Left lung (tissue), 4 donors: ENCODE measurements at regions not wholly inside any gene's neighbourhood (a gene's known extent, or its start where the extent isn't known, plus 50 kb on each side); places are given as distances from the start of the nearest gene placed in this dataset.
"Not testable (repeated sequence)": the region's sequence is repeated elsewhere in the genome, so short reads cannot be mapped to it uniquely, and the experiment has no call there.

Experiments used
- ATAC-seq: fragments of 200-7000 bp; cut with Tn5 transposase; one replicate; pipeline ENCODE4 v1.9.1; 2020; ENCODE audit warnings: moderate library complexity
- DNase-seq, 4 donors: peaks; one replicate each; pipeline ENCODE4 v3.0.0-alpha.2; 2013 to 2020
- H3K27ac ChIP-seq, 2 donors: fragments of 200-600 bp; sonication (generic) in 1 of 2; one replicate each; pipeline versions ENCODE4 v1.5.0 to v1.8.0; 2020 to 2021
- H3K27me3 ChIP-seq, 2 donors: fragments of 200-600 bp; sonication (generic) in 1 of 2; one replicate each; pipeline versions ENCODE4 v1.5.0 to v1.8.0; 2020 to 2021
- H3K36me3 ChIP-seq, 2 donors: fragments of 200-600 bp; sonication (generic) in 1 of 2; one replicate each; pipeline versions ENCODE4 v1.5.0 to v1.8.0; 2020 to 2021
- H3K4me1 ChIP-seq, 2 donors: fragments of 200-600 bp; one replicate each; pipeline ENCODE4 v1.8.0; 2021
- H3K4me3 ChIP-seq, 2 donors: fragments of 200-600 bp; sonication (generic) in 1 of 2; one replicate each; pipeline versions ENCODE4 v1.5.0 to v1.8.0; 2020 to 2021; ENCODE audit warnings: mild to moderate bottlenecking in 1 of 2
- H3K9me3 ChIP-seq, 2 donors: fragments of 200-600 bp; sonication (generic) in 1 of 2; one replicate each; pipeline versions ENCODE4 v1.5.0 to v1.8.0; 2020 to 2021
- intact Hi-C, 2 donors: fragments of 100-400 bp; cut with DNase I; formaldehyde crosslinking; loops; one replicate each; pipeline versions ENCODE4 v1.11.2 to v1.14.2; 2022
- TF ChIP-seq, protein P1 (sequence below), 2 donors: fragments of 200-600 bp; sonication (generic) in 1 of 2; IDR thresholded peaks; one replicate each; pipeline versions ENCODE4 v1.5.0 to v1.8.0; 2021; ENCODE audit warnings: antibody characterized with exemption in 2 of 2
- donor health status: DM: no; HTN: yes; CAD: no.
- donor health status: DM: no; HTN: no; CAD: no.

DNA sequence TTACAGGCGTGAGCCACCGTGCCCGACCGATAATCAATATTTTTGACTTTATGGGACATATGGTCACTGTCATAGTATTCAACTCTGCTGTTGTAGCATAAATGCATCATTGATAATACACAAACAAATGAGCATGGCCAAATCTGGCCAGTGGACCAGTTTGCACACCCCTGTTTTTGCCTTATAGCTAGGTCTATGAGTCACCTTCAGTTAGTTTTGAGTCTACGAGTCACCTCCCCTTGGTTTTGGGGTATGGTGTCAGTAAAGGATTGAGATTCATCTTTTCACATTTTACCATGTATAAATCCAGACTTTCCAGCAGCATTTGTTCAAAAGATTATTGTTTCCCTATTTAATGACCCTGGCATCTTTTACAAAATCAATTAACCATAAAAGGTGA is 362.5 kb upstream of the NRP1 start:
- H3K4me1 ChIP-seq, result no peaks in the 10 kb centered on the region
- H3K4me3 ChIP-seq, result no peak overlapping the region
- no peaks in the 10 kb centered on the region for H3K27me3 ChIP-seq
- no peak for ATAC-seq
- H3K36me3 ChIP-seq, result no peaks in the 10 kb centered on the region
- no peak overlapping the region for H3K27ac ChIP-seq
- DNase-seq, result no peak
- TF ChIP-seq, protein P1, sequence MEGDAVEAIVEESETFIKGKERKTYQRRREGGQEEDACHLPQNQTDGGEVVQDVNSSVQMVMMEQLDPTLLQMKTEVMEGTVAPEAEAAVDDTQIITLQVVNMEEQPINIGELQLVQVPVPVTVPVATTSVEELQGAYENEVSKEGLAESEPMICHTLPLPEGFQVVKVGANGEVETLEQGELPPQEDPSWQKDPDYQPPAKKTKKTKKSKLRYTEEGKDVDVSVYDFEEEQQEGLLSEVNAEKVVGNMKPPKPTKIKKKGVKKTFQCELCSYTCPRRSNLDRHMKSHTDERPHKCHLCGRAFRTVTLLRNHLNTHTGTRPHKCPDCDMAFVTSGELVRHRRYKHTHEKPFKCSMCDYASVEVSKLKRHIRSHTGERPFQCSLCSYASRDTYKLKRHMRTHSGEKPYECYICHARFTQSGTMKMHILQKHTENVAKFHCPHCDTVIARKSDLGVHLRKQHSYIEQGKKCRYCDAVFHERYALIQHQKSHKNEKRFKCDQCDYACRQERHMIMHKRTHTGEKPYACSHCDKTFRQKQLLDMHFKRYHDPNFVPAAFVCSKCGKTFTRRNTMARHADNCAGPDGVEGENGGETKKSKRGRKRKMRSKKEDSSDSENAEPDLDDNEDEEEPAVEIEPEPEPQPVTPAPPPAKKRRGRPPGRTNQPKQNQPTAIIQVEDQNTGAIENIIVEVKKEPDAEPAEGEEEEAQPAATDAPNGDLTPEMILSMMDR (IDR thresholded peaks at IDR 0.05), result no peak
- peaks cover 0 to 10% of the 10 kb centered on the region in 2 donors for H3K9me3 ChIP-seq
- intact Hi-C loops, result no loop called here

DNA sequence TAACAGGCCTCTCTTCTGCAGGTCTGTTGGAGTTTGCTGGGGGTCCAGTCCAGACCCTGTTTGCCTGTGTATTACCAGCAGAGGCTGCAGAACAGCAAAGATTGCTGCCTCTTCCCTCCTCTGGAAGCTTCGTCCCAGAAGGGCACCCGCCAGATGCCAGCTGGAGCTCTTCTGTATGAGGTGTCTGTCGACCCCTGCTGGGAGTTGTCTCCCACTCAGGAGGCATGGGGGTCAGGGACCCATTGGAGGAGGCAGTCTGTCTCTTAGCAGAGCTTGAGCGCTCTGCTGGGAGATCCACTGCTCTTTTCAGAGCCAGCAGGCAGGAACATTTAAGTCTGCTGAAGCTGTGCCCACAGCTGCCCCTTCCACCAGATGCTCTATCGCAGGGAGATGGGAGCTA is 361.1 kb upstream of the NRP1 start:
- TF ChIP-seq, protein P1 (IDR thresholded peaks at IDR 0.05), result no peak
- no peaks in the 10 kb centered on the region for H3K36me3 ChIP-seq
- intact Hi-C loops, result no loop called here
- peaks cover 0 to 23% of the 10 kb centered on the region in 2 donors for H3K9me3 ChIP-seq
- H3K27ac ChIP-seq, result no peak overlapping the region
- H3K27me3 ChIP-seq, result no peaks in the 10 kb centered on the region
- DNase-seq (no peak), ATAC-seq (no peak)
- no peaks in the 10 kb centered on the region for H3K4me1 ChIP-seq
- H3K4me3 ChIP-seq, result no peak overlapping the region

DNA sequence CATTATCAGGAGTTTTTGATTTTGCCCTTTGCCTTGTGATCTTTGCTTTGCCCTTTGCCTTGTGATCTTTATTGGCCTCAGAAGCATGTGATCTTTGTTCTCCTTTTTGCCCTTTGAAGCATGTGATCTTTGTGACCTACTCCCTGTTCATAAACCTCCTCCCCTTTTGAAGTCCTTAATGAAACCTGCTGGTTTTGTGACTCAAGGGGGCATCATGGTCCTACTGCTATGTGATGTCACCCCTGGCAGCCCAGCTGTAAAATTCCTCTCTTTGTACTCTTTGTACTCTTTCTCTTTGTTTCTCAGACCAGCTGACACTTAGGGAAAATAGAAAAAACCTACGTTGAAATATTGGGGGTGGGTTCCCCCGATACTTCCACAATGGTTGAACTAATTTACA is 356.1 kb upstream of the NRP1 start:
- ATAC-seq, intact Hi-C loops, H3K4me3 ChIP-seq, H3K27me3 ChIP-seq, H3K36me3 ChIP-seq, H3K4me1 ChIP-seq, DNase-seq, H3K27ac ChIP-seq: not testable (repeated sequence)
- H3K9me3 ChIP-seq, result peaks cover 0 to 41% of the 10 kb centered on the region in 2 donors

GRCh38 chr10:33688506-33688905 is 354.0 kb upstream of the NRP1 start:
- no peak for ATAC-seq
- Histone ChIP-seq H3K36me3 (no peaks in the 10 kb centered on the region), H3K4me1 (no peaks in the 10 kb centered on the region), H3K4me3 (no peak overlapping the region), H3K9me3 (peaks cover 0 to 40% of the 10 kb centered on the region in 2 donors), H3K27ac (no peak overlapping the region), H3K27me3 (no peaks in the 10 kb centered on the region)
- TF ChIP-seq, protein P1 (IDR thresholded peaks at IDR 0.05), result no peak
- intact Hi-C loops, result no loop called here
- no peak for DNase-seq

DNA sequence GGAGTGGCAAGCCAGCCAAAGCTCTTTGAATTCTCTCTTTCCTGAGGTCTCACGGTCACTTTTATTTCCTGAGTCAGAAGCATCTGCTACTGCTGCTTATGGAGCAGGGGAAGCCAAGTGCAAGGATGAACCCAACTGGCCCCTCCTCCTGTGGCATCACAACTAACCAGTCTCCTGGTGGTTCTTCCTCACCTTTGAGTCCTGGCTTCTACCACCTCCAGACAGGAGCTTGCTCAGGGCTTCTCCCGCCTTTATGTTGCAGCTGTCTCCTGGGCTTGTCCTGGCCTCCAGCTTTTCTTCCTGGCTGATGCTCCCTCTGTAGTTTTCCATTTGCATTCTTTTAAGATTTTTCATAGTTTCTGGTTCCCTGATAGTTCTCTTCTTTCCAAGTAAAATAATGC is 349.7 kb upstream of the NRP1 start:
- H3K27ac ChIP-seq, result no peak overlapping the region
- TF ChIP-seq, protein P1 (IDR thresholded peaks at IDR 0.05), result no peak
- intact Hi-C loops, result no loop called here
- no peaks in the 10 kb centered on the region for H3K27me3 ChIP-seq
- H3K9me3 ChIP-seq, result peaks cover 0 to 12% of the 10 kb centered on the region in 2 donors
- H3K36me3 ChIP-seq, result no peaks in the 10 kb centered on the region
- ATAC-seq (no peak), DNase-seq (no peak)
- no peak overlapping the region for H3K4me3 ChIP-seq
- H3K4me1 ChIP-seq, result no peaks in the 10 kb centered on the region

- no peaks in the 10 kb centered on the region for H3K4me1 ChIP-seq
- peaks cover 0 to 4% of the 10 kb centered on the region in 2 donors for H3K9me3 ChIP-seq
- TF ChIP-seq, protein P1 (IDR thresholded peaks at IDR 0.05), result no peak
- intact Hi-C loops, result no loop called here
- no peak overlapping the region for H3K4me3 ChIP-seq
- H3K27me3 ChIP-seq, result no peaks in the 10 kb centered on the region
- no peaks in the 10 kb centered on the region for H3K36me3 ChIP-seq
- DNase-seq (no peak), ATAC-seq (no peak)
- no peak overlapping the region for H3K27ac ChIP-seq
Measured at GRCh38 chr10:33681595-33681994, 347.1 kb upstream of the NRP1 start.
